GM21423 (cell line): ENCODE measurements at regions not wholly inside any gene's neighbourhood (a gene's known extent, or its start where the extent isn't known, plus 50 kb on each side); places are given as distances from the start of the nearest gene placed in this dataset.
"Not testable (repeated sequence)": the region's sequence is repeated elsewhere in the genome, so short reads cannot be mapped to it uniquely, and the experiment has no call there.

Experiments
- ATAC-seq: cut with Tn5 transposase; IDR thresholded peaks from one replicate; pipeline ENCODE4 v1.9.1; 2021; ENCODE audit warnings: mild to moderate bottlenecking, moderate library complexity; ENCODE audit not compliant: unreplicated experiment

- no peak for ATAC-seq
Observed at GRCh38 chr4:62740296-62740695, 1540.2 kb downstream of the ADGRL3 start.

GRCh38 chr4:62717154-62717553 lies 1517.0 kb downstream of the ADGRL3 start:
- no peak for ATAC-seq

GRCh38 chr4:62711575-62711974 lies 1511.4 kb downstream of the ADGRL3 start:
- no peak for ATAC-seq

- ATAC-seq, result no peak
Observed at GRCh38 chr4:62709618-62710252, 1509.6 kb downstream of the ADGRL3 start.

- ATAC-seq, result no peak
Observed at GRCh38 chr4:62706423-62706822, 1506.3 kb downstream of the ADGRL3 start.

- ATAC-seq, result no peak
Observed at GRCh38 chr4:62683799-62684566, 1483.9 kb downstream of the ADGRL3 start.

GRCh38 chr4:62676962-62677361 lies 1476.8 kb downstream of the ADGRL3 start:
- no peak for ATAC-seq

GRCh38 chr4:62670514-62670913 lies 1470.4 kb downstream of the ADGRL3 start:
- no peak for ATAC-seq

- no peak for ATAC-seq
Observed at GRCh38 chr4:62661821-62662220, 1461.7 kb downstream of the ADGRL3 start.

- ATAC-seq, result no peak
Observed at GRCh38 chr4:62656006-62656405, 1455.9 kb downstream of the ADGRL3 start.

GRCh38 chr4:62644372-62644771 lies 1444.2 kb downstream of the ADGRL3 start:
- ATAC-seq, result no peak

GRCh38 chr4:62640296-62640695 lies 1440.2 kb downstream of the ADGRL3 start:
- ATAC-seq, result no peak

GRCh38 chr4:62627671-62628070 lies 1427.5 kb downstream of the ADGRL3 start:
- no peak for ATAC-seq

GRCh38 chr4:62627141-62627540 lies 1427.0 kb downstream of the ADGRL3 start:
- ATAC-seq, result no peak

- no peak for ATAC-seq
Observed at GRCh38 chr4:62622089-62622488, 1422.0 kb downstream of the ADGRL3 start.

GRCh38 chr4:62619971-62620370 lies 1419.8 kb downstream of the ADGRL3 start:
- no peak for ATAC-seq

- ATAC-seq, result no peak
Observed at GRCh38 chr4:62618042-62618441, 1417.9 kb downstream of the ADGRL3 start.

GRCh38 chr4:62601737-62602136 lies 1401.6 kb downstream of the ADGRL3 start:
- ATAC-seq, result no peak

GRCh38 chr4:62595265-62595664 lies 1395.1 kb downstream of the ADGRL3 start:
- ATAC-seq, result not testable (repeated sequence)

GRCh38 chr4:62591756-62592155 lies 1391.6 kb downstream of the ADGRL3 start:
- ATAC-seq, result no peak

- no peak for ATAC-seq
Observed at GRCh38 chr4:62588671-62589070, 1388.5 kb downstream of the ADGRL3 start.

- ATAC-seq, result no peak
Observed at GRCh38 chr4:62571494-62571893, 1371.4 kb downstream of the ADGRL3 start.

- ATAC-seq, result no peak
Observed at GRCh38 chr4:62560858-62561257, 1360.7 kb downstream of the ADGRL3 start.
